ENCODE measurements at regions not wholly inside any gene's neighbourhood (a gene's known extent, or its start where the extent isn't known, plus 50 kb on each side); places are given as distances from the start of the nearest gene placed in this dataset.

- no peak overlapping the region for H3K4me3 ChIP-seq
- no peak overlapping the region for H3K27ac ChIP-seq
- no peak for TF ChIP-seq CTCF (IDR thresholded peaks at IDR 0.05)
- no peak for TF ChIP-seq POLR2A (IDR thresholded peaks at IDR 0.05)
- TF ChIP-seq POLR2AphosphoS5 (IDR thresholded peaks at IDR 0.05): no peak
- no peak for TF ChIP-seq EP300 (IDR thresholded peaks at IDR 0.05)
- no peaks in the 10 kb centered on the region for H3K4me1 ChIP-seq
- no peaks in the 10 kb centered on the region for H3K27me3 ChIP-seq
- H3K9me3 ChIP-seq: no peaks in the 10 kb centered on the region
- ATAC-seq (ENCODE audit: low FRiP score in 2 of 2): no peak
- H3K36me3 ChIP-seq: no peaks in the 10 kb centered on the region
- no peak for DNase-seq
- WGBS, 2 donors: 67 to 84% methylated on average over 3 of the region's 3 CpGs
These were observed 323.1 kb downstream of the TPBG start for GRCh38 chr6:82686719-82687118.

GRCh38 chr6:82687855-82688254 is 324.2 kb downstream of the TPBG start:
- TF ChIP-seq POLR2A (IDR thresholded peaks at IDR 0.05): no peak
- TF ChIP-seq CTCF (IDR thresholded peaks at IDR 0.05): no peak
- no peak for TF ChIP-seq EP300 (IDR thresholded peaks at IDR 0.05)
- no peak for TF ChIP-seq POLR2AphosphoS5 (IDR thresholded peaks at IDR 0.05)
- WGBS, 2 donors: 76 to 79% methylated on average over 7 of the region's 7 CpGs
- ATAC-seq (ENCODE audit: low FRiP score in 2 of 2): no peak

GRCh38 chr6:82690283-82690682 is 326.7 kb downstream of the TPBG start:
- ATAC-seq (ENCODE audit: low FRiP score in 2 of 2): no peak
- no peak for TF ChIP-seq POLR2A (IDR thresholded peaks at IDR 0.05)
- no peak for TF ChIP-seq CTCF (IDR thresholded peaks at IDR 0.05)
- TF ChIP-seq EP300 (IDR thresholded peaks at IDR 0.05): no peak
- no peak for TF ChIP-seq POLR2AphosphoS5 (IDR thresholded peaks at IDR 0.05)
- H3K36me3 ChIP-seq: no peaks in the 10 kb centered on the region
- no peak for DNase-seq
- no peaks in the 10 kb centered on the region for H3K4me1 ChIP-seq
- H3K4me3 ChIP-seq: no peak overlapping the region
- H3K27ac ChIP-seq: no peak overlapping the region
- H3K9me3 ChIP-seq: no peaks in the 10 kb centered on the region
- H3K27me3 ChIP-seq: no peaks in the 10 kb centered on the region
- 91 to 95% methylated on average over 6 of the region's 6 CpGs for WGBS, 2 donors

More at GRCh38 chr6:82687855-82688254, 324.2 kb downstream of the TPBG start:
- DNase-seq: no peak
- H3K36me3 ChIP-seq: no peaks in the 10 kb centered on the region
- no peaks in the 10 kb centered on the region for H3K27me3 ChIP-seq
- H3K9me3 ChIP-seq: no peaks in the 10 kb centered on the region
- no peaks in the 10 kb centered on the region for H3K4me1 ChIP-seq
- no peak overlapping the region for H3K27ac ChIP-seq
- no peak overlapping the region for H3K4me3 ChIP-seq

- Histone ChIP-seq H3K9me3 (no peaks in the 10 kb centered on the region), H3K4me3 (no peak overlapping the region), H3K27ac (no peak overlapping the region), H3K4me1 (no peaks in the 10 kb centered on the region), H3K27me3 (no peaks in the 10 kb centered on the region), H3K36me3 (no peaks in the 10 kb centered on the region)
- ATAC-seq (ENCODE audit: low FRiP score in 2 of 2) (no peak), DNase-seq (no peak)
- TF ChIP-seq POLR2A (IDR thresholded peaks at IDR 0.05): no peak
- no peak for TF ChIP-seq POLR2AphosphoS5 (IDR thresholded peaks at IDR 0.05)
- no peak for TF ChIP-seq CTCF (IDR thresholded peaks at IDR 0.05)
- TF ChIP-seq EP300 (IDR thresholded peaks at IDR 0.05): no peak
These were observed 328.4 kb downstream of the TPBG start for GRCh38 chr6:82691997-82692396.

GRCh38 chr6:82693094-82693493 is 329.5 kb downstream of the TPBG start:
- WGBS, 2 donors: 50 to 70% methylated on average over 1 of the region's 1 CpG
- no peaks in the 10 kb centered on the region for H3K27me3 ChIP-seq
- TF ChIP-seq EP300 (IDR thresholded peaks at IDR 0.05) (no peak), CTCF (IDR thresholded peaks at IDR 0.05) (no peak), POLR2A (IDR thresholded peaks at IDR 0.05) (no peak), POLR2AphosphoS5 (IDR thresholded peaks at IDR 0.05) (no peak)
- H3K36me3 ChIP-seq: no peaks in the 10 kb centered on the region
- H3K4me3 ChIP-seq: no peak overlapping the region
- ATAC-seq (ENCODE audit: low FRiP score in 2 of 2): no peak
- DNase-seq: no peak
- no peaks in the 10 kb centered on the region for H3K4me1 ChIP-seq
- no peak overlapping the region for H3K27ac ChIP-seq
- no peaks in the 10 kb centered on the region for H3K9me3 ChIP-seq
